Nephron progenitor cell (in vitro differentiated cells): ENCODE measurements at regions not wholly inside any gene's neighbourhood (a gene's known extent, or its start where the extent isn't known, plus 50 kb on each side); places are given as distances from the start of the nearest gene placed in this dataset.

Experiments
- DNase-seq: peaks from one replicate; pipeline ENCODE4 v3.0.0; 2021
- H3K27ac Mint-ChIP-seq: 2 replicates; pipeline ENCODE4 v1.8.0; 2021; ENCODE audit warnings: mild to moderate bottlenecking, moderate library complexity, mixed read lengths
- H3K27me3 Mint-ChIP-seq: 2 replicates; pipeline ENCODE4 v1.8.0; 2021; ENCODE audit warnings: mild to moderate bottlenecking, low read depth, mixed read lengths; ENCODE audit not compliant: poor library complexity
- H3K36me3 Mint-ChIP-seq: 2 replicates; pipeline ENCODE4 v1.8.0; 2021; ENCODE audit warnings: low read depth, mixed read lengths
- H3K4me1 Mint-ChIP-seq: 2 replicates; pipeline ENCODE4 v1.8.0; 2021; ENCODE audit warnings: mixed read lengths
- H3K4me3 Mint-ChIP-seq: 2 replicates; pipeline ENCODE4 v1.8.0; 2021; ENCODE audit warnings: mild to moderate bottlenecking, moderate library complexity, mixed read lengths
- H3K9me3 Mint-ChIP-seq: 2 replicates; pipeline ENCODE4 v1.8.0; 2021; ENCODE audit warnings: mild to moderate bottlenecking, moderate library complexity, mixed read lengths
- CTCF ChIP-seq: fragments of 200-600 bp; sonication (generic); IDR thresholded peaks from 2 replicates; pipeline ENCODE4 v1.5.0; 2021; ENCODE audit warnings: antibody characterized with exemption

GRCh38 chr6:14335071-14335470, 217.5 kb downstream of the CD83 start:
- DNase-seq: no peak
- no peaks in the 10 kb centered on the region for H3K27me3 Mint-ChIP-seq
- H3K36me3 Mint-ChIP-seq: no peaks in the 10 kb centered on the region
- peaks cover 4% of the 10 kb centered on the region for H3K4me1 Mint-ChIP-seq
- no peak for TF ChIP-seq CTCF
- peaks cover 4% of the 10 kb centered on the region for H3K9me3 Mint-ChIP-seq
- no peak overlapping the region for H3K4me3 Mint-ChIP-seq
- H3K27ac Mint-ChIP-seq: no peak overlapping the region

- peaks cover 4% of the 10 kb centered on the region for H3K9me3 Mint-ChIP-seq
Measured at GRCh38 chr6:14337152-14337551, 219.6 kb downstream of the CD83 start.

GRCh38 chr6:14339172-14339571, 221.6 kb downstream of the CD83 start:
- Mint-ChIP-seq H3K4me1 (peaks cover 4% of the 10 kb centered on the region), H3K36me3 (no peaks in the 10 kb centered on the region), H3K9me3 (peaks cover 4% of the 10 kb centered on the region), H3K27me3 (no peaks in the 10 kb centered on the region), H3K4me3 (no peak overlapping the region), H3K27ac (no peak overlapping the region)
- DNase-seq: no peak
- no peak for TF ChIP-seq CTCF

More at GRCh38 chr6:14337152-14337551, 219.6 kb downstream of the CD83 start:
- no peak overlapping the region for H3K4me3 Mint-ChIP-seq
- peaks cover 4% of the 10 kb centered on the region for H3K4me1 Mint-ChIP-seq
- H3K27ac Mint-ChIP-seq: no peak overlapping the region
- no peak for DNase-seq
- H3K27me3 Mint-ChIP-seq: no peaks in the 10 kb centered on the region
- no peak for TF ChIP-seq CTCF
- no peaks in the 10 kb centered on the region for H3K36me3 Mint-ChIP-seq

- Mint-ChIP-seq H3K4me1 (peaks cover 4% of the 10 kb centered on the region), H3K36me3 (no peaks in the 10 kb centered on the region), H3K27ac (no peak overlapping the region), H3K27me3 (no peaks in the 10 kb centered on the region), H3K9me3 (peaks cover 4% of the 10 kb centered on the region), H3K4me3 (no peak overlapping the region)
- no peak for DNase-seq
- TF ChIP-seq CTCF: no peak
Measured at GRCh38 chr6:14339711-14340584, 222.4 kb downstream of the CD83 start.

GRCh38 chr6:14344486-14344885, 226.9 kb downstream of the CD83 start:
- no peak overlapping the region for H3K27ac Mint-ChIP-seq
- no peak overlapping the region for H3K4me3 Mint-ChIP-seq
- H3K27me3 Mint-ChIP-seq: peaks cover 8% of the 10 kb centered on the region
- no peak for TF ChIP-seq CTCF
- H3K36me3 Mint-ChIP-seq: no peaks in the 10 kb centered on the region
- H3K4me1 Mint-ChIP-seq: peaks cover 3% of the 10 kb centered on the region
- no peak for DNase-seq
- H3K9me3 Mint-ChIP-seq: peaks cover 4% of the 10 kb centered on the region

- no peak for TF ChIP-seq CTCF
- Mint-ChIP-seq H3K4me3 (no peak overlapping the region), H3K27ac (no peak overlapping the region), H3K36me3 (no peaks in the 10 kb centered on the region), H3K9me3 (peaks cover 12% of the 10 kb centered on the region), H3K27me3 (peaks cover 13% of the 10 kb centered on the region), H3K4me1 (peaks cover 5% of the 10 kb centered on the region)
- DNase-seq: no peak
Measured at GRCh38 chr6:14348389-14348788, 230.8 kb downstream of the CD83 start.
